HCT116 (cell line): ENCODE measurements at regions not wholly inside any gene's neighbourhood (a gene's known extent, or its start where the extent isn't known, plus 50 kb on each side); places are given as distances from the start of the nearest gene placed in this dataset.
"Not testable (repeated sequence)": the region's sequence is repeated elsewhere in the genome, so short reads cannot be mapped to it uniquely, and the experiment has no call there.

Experiments used
- ATAC-seq: fragments of 200-7000 bp; cut with Tn5 transposase; 2 replicates; pipeline ENCODE4 v1.9.1; 2020; ENCODE audit warnings: mild to moderate bottlenecking, moderate library complexity
- BruUV-seq: library from RNA; stranded (reverse); fragments of 400-500 nt; replicated peaks from 2 replicates; lab custom pipeline; 2021; lab: Mats Ljungman, UMichigan
- CTCF ChIA-PET: fragments of 300-600 bp; sonication (Branson Sonifier 250); formaldehyde crosslinking; loops from one replicate; lab custom pipeline; 2021; ENCODE audit warnings: antibody characterized with exemption; lab: Charles Lee
- POLR2A ChIA-PET: fragments of 300-600, 350-600 bp; sonication (Branson Sonifier 250); formaldehyde crosslinking; loops from one replicate; lab custom pipeline; 2021; ENCODE audit warnings: antibody characterized with exemption; lab: Charles Lee
- RAD21 ChIA-PET, 2 experiments: fragments of 300-600 bp; sonication (Branson Sonifier 250); formaldehyde crosslinking; loops; one replicate each; lab custom pipeline; 2023; ENCODE audit warnings: low total read pairs in 2 of 2; ENCODE audit not compliant: uncharacterized antibody in 2 of 2, unreplicated experiment in 2 of 2, low non-redundant PET in 1 of 2; lab: Charles Lee
- DNase-seq: peaks from one replicate; pipeline ENCODE4 v3.0.0-alpha.2; 2010; ENCODE audit warnings: low read depth, low spot score
- H2AFZ ChIP-seq: fragments of 200-600 bp; shearing (Covaris generic), sonication (generic); 2 replicates; pipeline ENCODE4 v1.6.1; 2017; ENCODE audit warnings: low read depth, mixed run types, mixed read lengths, antibody characterized with exemption, low read length; ENCODE audit not compliant: poor library complexity, severe bottlenecking
- H3K27ac ChIP-seq: 2 replicates; pipeline ENCODE4 v1.5.1; 2012; ENCODE audit warnings: low read depth, low read length
- H3K27me3 ChIP-seq: fragments of 200-600 bp; sonication (generic); 2 replicates; pipeline ENCODE4 v1.6.1; 2016; ENCODE audit warnings: mixed run types, low read length, mixed read lengths; ENCODE audit not compliant: insufficient read depth
- H3K36me3 ChIP-seq, 2 experiments: fragments of 200-500 bp in 1 of 2; fragments of 200-600 bp in 1 of 2; sonication (Bioruptor generic) in 1 of 2; sonication (generic) in 1 of 2; 2 replicates each; pipeline versions ENCODE4 v1.5.1 to v1.6.1; 2014 to 2016; ENCODE audit warnings: low read length in 2 of 2, inconsistent platforms in 1 of 2, mixed read lengths in 1 of 2, mixed run types in 1 of 2; ENCODE audit not compliant: insufficient read depth in 2 of 2, control insufficient read depth in 1 of 2
- H3K4me1 ChIP-seq, 2 experiments: fragments of 200-600 bp in 1 of 2; sonication (generic) in 1 of 2; 2 replicates each; pipeline versions ENCODE4 v1.5.1 to v1.6.1; 2012 to 2017; ENCODE audit warnings: low read length in 2 of 2, inconsistent platforms in 1 of 2, mild to moderate bottlenecking in 1 of 2, mixed read lengths in 1 of 2, mixed run types in 1 of 2, moderate library complexity in 1 of 2; ENCODE audit not compliant: insufficient read depth in 2 of 2, control insufficient read depth in 1 of 2
- H3K4me2 ChIP-seq: fragments of 200-600 bp; sonication (generic); 2 replicates; pipeline ENCODE4 v1.6.1; 2017; ENCODE audit warnings: mixed run types, low read length, mixed read lengths
- H3K4me3 ChIP-seq, 2 experiments: fragments of 200-600 bp in 1 of 2; sonication (generic) in 1 of 2; replicated peaks in 1 of 2; 2 replicates each; pipeline ENCODE4 v1.5.1; 2011 to 2016; ENCODE audit warnings: low read length in 2 of 2, control low read depth in 1 of 2, low read depth in 1 of 2, mild to moderate bottlenecking in 1 of 2, mixed read lengths in 1 of 2, mixed run types in 1 of 2
- H3K79me2 ChIP-seq: fragments of 200-600 bp; sonication (generic); 2 replicates; pipeline ENCODE4 v1.6.1; 2017; ENCODE audit warnings: mild to moderate bottlenecking, mixed run types, low read length, moderate library complexity, mixed read lengths; ENCODE audit not compliant: insufficient read depth
- H3K9ac ChIP-seq: fragments of 200-600 bp; sonication (generic); 2 replicates; pipeline ENCODE4 v1.6.1; 2016; ENCODE audit warnings: low read length, mixed read lengths
- H3K9me2 ChIP-seq: fragments of 200-600 bp; sonication (generic), shearing (Covaris generic); 2 replicates; pipeline ENCODE4 v1.6.1; 2017; ENCODE audit warnings: mixed run types, mild to moderate bottlenecking, moderate library complexity; ENCODE audit not compliant: insufficient read depth
- H3K9me3 ChIP-seq, 2 experiments: fragments of 200-500 bp in 1 of 2; fragments of 200-600 bp in 1 of 2; sonication (Bioruptor generic) in 1 of 2; sonication (generic) in 1 of 2; 2 replicates each; pipeline ENCODE4 v1.6.1; 2014 to 2017; ENCODE audit warnings: low read length in 2 of 2, mixed read lengths in 2 of 2, inconsistent platforms in 1 of 2, low read depth in 1 of 2, mild to moderate bottlenecking in 1 of 2, mixed run types in 1 of 2, moderate library complexity in 1 of 2; ENCODE audit not compliant: control insufficient read depth in 1 of 2, insufficient read depth in 1 of 2
- H4K20me1 ChIP-seq: fragments of 200-600 bp; sonication (generic), shearing (Covaris generic); 2 replicates; pipeline ENCODE4 v1.6.1; 2017; ENCODE audit warnings: mixed run types, mild to moderate bottlenecking, moderate library complexity; ENCODE audit not compliant: insufficient read depth
- CEBPB ChIP-seq: IDR thresholded peaks from 2 replicates; pipeline ENCODE4 v1.6.1; 2012; ENCODE audit warnings: low read depth
- EGR1 ChIP-seq: IDR thresholded peaks from 2 replicates; pipeline ENCODE4 v1.6.1; 2012; ENCODE audit warnings: low read depth
- ELF1 ChIP-seq: IDR thresholded peaks from 2 replicates; pipeline ENCODE4 v1.6.1; 2012; ENCODE audit warnings: low read depth, borderline replicate concordance
- EZH2 ChIP-seq: fragments of 200-600 bp; sonication (generic); IDR thresholded peaks from 2 replicates; pipeline ENCODE4 v1.6.1; 2017; ENCODE audit warnings: antibody characterized with exemption, mixed run types
- EZH2phosphoT487 ChIP-seq: fragments of 200-600 bp; IDR thresholded peaks from 2 replicates; pipeline ENCODE4 v1.6.1; 2018; ENCODE audit warnings: antibody characterized with exemption, borderline replicate concordance
- FOSL1 ChIP-seq: IDR thresholded peaks from 2 replicates; pipeline ENCODE4 v1.6.1; 2012; ENCODE audit warnings: low read depth
- RAD21 ChIP-seq: IDR thresholded peaks from 2 replicates; pipeline ENCODE4 v1.6.1; 2012; ENCODE audit warnings: low read depth, mild to moderate bottlenecking
- SIN3A ChIP-seq: IDR thresholded peaks from 2 replicates; pipeline ENCODE4 v1.6.1; 2012; ENCODE audit warnings: low read depth
- SP1 ChIP-seq: IDR thresholded peaks from 2 replicates; pipeline ENCODE4 v1.6.1; 2012; ENCODE audit warnings: low read depth
- YY1 ChIP-seq: IDR thresholded peaks from 2 replicates; pipeline ENCODE4 v1.6.1; 2011; ENCODE audit warnings: low read length, low read depth, moderate library complexity, mild to moderate bottlenecking; ENCODE audit not compliant: insufficient replicate concordance; ENCODE audit errors: extremely low read depth
- intact Hi-C: fragments of 100-400 bp; cut with micrococcal nuclease; formaldehyde crosslinking; loops from 2 replicates; pipeline ENCODE4 v1.10.0; 2022
- TF ChIP-seq, protein P1 (sequence below): IDR thresholded peaks from 2 replicates; pipeline ENCODE4 v1.6.1; 2012; ENCODE audit warnings: low read depth
- TF ChIP-seq, protein P2 (sequence below): IDR thresholded peaks from 2 replicates; pipeline ENCODE4 v1.6.1; 2012

DNA sequence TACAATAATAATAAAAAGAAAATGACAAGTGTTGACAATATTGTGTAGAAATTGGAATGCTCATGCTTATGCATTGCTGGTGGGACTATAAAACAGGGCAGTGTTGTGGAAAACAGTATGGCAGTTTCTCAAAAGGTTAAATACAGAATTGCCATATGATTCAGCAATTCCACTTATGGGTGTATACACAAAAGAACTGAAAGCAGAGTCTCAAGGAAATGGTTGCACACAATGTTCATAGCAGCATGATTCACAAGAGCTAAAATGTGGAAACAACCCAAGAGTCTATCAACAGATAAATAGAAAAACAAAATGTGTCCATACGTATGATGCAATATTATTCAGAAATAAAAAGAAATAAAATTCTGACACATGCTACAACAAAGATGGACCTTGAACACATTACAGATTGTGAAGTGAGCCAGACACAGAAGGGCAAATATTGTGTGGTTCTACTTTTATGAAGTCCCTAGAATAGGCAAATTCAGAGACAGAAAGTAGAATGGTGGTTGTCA is 64.8 kb upstream of the GRM8 start:
- Histone ChIP-seq H2AFZ (no peak overlapping the region), H3K4me3 (no peak overlapping the region), H4K20me1 (no peaks in the 10 kb centered on the region), H3K79me2 (no peaks in the 10 kb centered on the region), H3K36me3 (no peaks in the 10 kb centered on the region), H3K27me3 (peaks cover 40% of the 10 kb centered on the region), H3K4me2 (no peak overlapping the region), H3K27ac (no peak overlapping the region), H3K4me1 (no peaks in the 10 kb centered on the region), H3K9me2 (no peaks in the 10 kb centered on the region), H3K9me3 (no peaks in the 10 kb centered on the region), H3K9ac (no peak overlapping the region)
- no peak for ATAC-seq
- RAD21 ChIA-PET, result no interaction called here
- no TSS peak for BruUV-seq
- intact Hi-C loops, result no loop called here
- POLR2A ChIA-PET, result no interaction called here
- no peak for TF ChIP-seq CEBPB
- no peak for TF ChIP-seq SP1
- TF ChIP-seq SIN3A, result no peak
- no peak for TF ChIP-seq YY1
- TF ChIP-seq RAD21, result no peak
- TF ChIP-seq, protein P1, sequence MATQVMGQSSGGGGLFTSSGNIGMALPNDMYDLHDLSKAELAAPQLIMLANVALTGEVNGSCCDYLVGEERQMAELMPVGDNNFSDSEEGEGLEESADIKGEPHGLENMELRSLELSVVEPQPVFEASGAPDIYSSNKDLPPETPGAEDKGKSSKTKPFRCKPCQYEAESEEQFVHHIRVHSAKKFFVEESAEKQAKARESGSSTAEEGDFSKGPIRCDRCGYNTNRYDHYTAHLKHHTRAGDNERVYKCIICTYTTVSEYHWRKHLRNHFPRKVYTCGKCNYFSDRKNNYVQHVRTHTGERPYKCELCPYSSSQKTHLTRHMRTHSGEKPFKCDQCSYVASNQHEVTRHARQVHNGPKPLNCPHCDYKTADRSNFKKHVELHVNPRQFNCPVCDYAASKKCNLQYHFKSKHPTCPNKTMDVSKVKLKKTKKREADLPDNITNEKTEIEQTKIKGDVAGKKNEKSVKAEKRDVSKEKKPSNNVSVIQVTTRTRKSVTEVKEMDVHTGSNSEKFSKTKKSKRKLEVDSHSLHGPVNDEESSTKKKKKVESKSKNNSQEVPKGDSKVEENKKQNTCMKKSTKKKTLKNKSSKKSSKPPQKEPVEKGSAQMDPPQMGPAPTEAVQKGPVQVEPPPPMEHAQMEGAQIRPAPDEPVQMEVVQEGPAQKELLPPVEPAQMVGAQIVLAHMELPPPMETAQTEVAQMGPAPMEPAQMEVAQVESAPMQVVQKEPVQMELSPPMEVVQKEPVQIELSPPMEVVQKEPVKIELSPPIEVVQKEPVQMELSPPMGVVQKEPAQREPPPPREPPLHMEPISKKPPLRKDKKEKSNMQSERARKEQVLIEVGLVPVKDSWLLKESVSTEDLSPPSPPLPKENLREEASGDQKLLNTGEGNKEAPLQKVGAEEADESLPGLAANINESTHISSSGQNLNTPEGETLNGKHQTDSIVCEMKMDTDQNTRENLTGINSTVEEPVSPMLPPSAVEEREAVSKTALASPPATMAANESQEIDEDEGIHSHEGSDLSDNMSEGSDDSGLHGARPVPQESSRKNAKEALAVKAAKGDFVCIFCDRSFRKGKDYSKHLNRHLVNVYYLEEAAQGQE, result no peak
- TF ChIP-seq EZH2phosphoT487, result no peak
- TF ChIP-seq ELF1, result no peak
- TF ChIP-seq, protein P2, sequence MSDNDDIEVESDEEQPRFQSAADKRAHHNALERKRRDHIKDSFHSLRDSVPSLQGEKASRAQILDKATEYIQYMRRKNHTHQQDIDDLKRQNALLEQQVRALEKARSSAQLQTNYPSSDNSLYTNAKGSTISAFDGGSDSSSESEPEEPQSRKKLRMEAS, result no peak
- no peak for TF ChIP-seq FOSL1
- TF ChIP-seq EGR1, result no peak
- TF ChIP-seq EZH2, result no peak
- DNase-seq, result no peak
- CTCF ChIA-PET, result no interaction called here

DNA sequence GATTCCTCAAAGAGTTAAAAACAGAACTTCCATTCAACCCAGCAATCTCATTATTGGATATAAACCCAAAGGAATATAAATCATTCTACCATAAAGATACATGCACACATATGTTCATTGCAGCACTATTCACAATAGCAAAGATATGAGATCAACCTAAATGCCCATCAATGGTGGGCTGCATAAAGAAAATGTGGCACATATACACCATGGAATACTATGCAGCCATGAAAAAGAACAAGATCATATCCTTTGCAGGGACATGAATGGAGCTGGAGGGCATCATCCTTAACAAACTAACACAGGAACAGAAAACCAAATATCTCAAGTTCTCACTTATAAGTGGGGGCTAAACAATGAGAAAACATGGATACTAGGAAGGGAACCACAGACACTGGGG is 64.1 kb upstream of the GRM8 start:
- POLR2A ChIA-PET, ATAC-seq, BruUV-seq, H3K4me1 ChIP-seq, DNase-seq, H2AFZ ChIP-seq, intact Hi-C loops, H3K79me2 ChIP-seq, H3K4me2 ChIP-seq, CTCF ChIA-PET, H4K20me1 ChIP-seq, H3K4me3 ChIP-seq, H3K9me2 ChIP-seq, RAD21 ChIA-PET, H3K9me3 ChIP-seq, H3K36me3 ChIP-seq, H3K27ac ChIP-seq, H3K9ac ChIP-seq: not testable (repeated sequence)
- H3K27me3 ChIP-seq, result peaks cover 35% of the 10 kb centered on the region
